Psoas muscle (tissue), 7 donors: ENCODE measurements at regions not wholly inside any gene's neighbourhood (a gene's known extent, or its start where the extent isn't known, plus 50 kb on each side); places are given as distances from the start of the nearest gene placed in this dataset.
"Not testable (repeated sequence)": the region's sequence is repeated elsewhere in the genome, so short reads cannot be mapped to it uniquely, and the experiment has no call there.

ENCODE experiments used
- ATAC-seq, 4 donors: fragments of 200-7000 bp; cut with Tn5 transposase; one replicate each; pipeline ENCODE4 v1.9.1; 2020; ENCODE audit warnings: moderate library complexity in 3 of 4, mild to moderate bottlenecking in 2 of 4
- DNase-seq, 2 donors: peaks; one replicate each; pipeline ENCODE4 v3.0.0-alpha.2; 2020
- H3K27ac ChIP-seq: fragments of 200-600 bp; one replicate; pipeline ENCODE4 v1.8.0; 2022
- H3K27me3 ChIP-seq, 3 donors: fragments of 200-600 bp in 1 of 3; one replicate each; pipeline versions ENCODE4 v1.6.1 to v1.8.0; 2013 to 2022; ENCODE audit warnings: low read length in 2 of 3, mild to moderate bottlenecking in 2 of 3, moderate library complexity in 1 of 3; ENCODE audit not compliant: insufficient read depth in 3 of 3
- H3K36me3 ChIP-seq, 2 donors: fragments of 200-600 bp in 1 of 2; one replicate each; pipeline versions ENCODE4 v1.6.1 to v1.8.0; 2013 to 2022; ENCODE audit warnings: low read depth in 1 of 2, mild to moderate bottlenecking in 1 of 2, moderate library complexity in 1 of 2; ENCODE audit not compliant: insufficient read depth in 1 of 2
- H3K4me1 ChIP-seq: fragments of 200-600 bp; one replicate; pipeline ENCODE4 v1.8.0; 2022
- H3K4me3 ChIP-seq: fragments of 200-600 bp; one replicate; pipeline ENCODE4 v1.8.0; 2022; ENCODE audit warnings: mild to moderate bottlenecking
- H3K9me3 ChIP-seq: fragments of 200-600 bp; one replicate; pipeline ENCODE4 v1.8.0; 2022
- CTCF ChIP-seq: fragments of 200-600 bp; IDR thresholded peaks from one replicate; pipeline ENCODE4 v1.8.0; 2022; ENCODE audit warnings: antibody characterized with exemption
- WGBS, 3 donors: extraction: QIAGEN DNeasy Blood & Tissue Kit; methylation state at CpG; one replicate each; pipeline versions ENCODE4 v1.1.6 to v1.1.7; 2013; 5-methylcytosine and 5-hydroxymethylcytosine counted together
- intact Hi-C, 2 donors: fragments of 100-400 bp; cut with DNase I; formaldehyde crosslinking; loops; one replicate each; pipeline versions ENCODE4 v1.11.0 to v1.14.2; 2022
- donor health status: healthy with polysubstance abuse.
- donor health status: DM: no; HTN: no; CAD: no; lungs with moderate emphysema.
- donor health status: Bipolar disorder and iron deficiency.
- donor health status: healthy.
- donor health status: DM: yes; HTN: yes; CAD: no.
- donor health status: DM: no; HTN: no; CAD: no.
- donor health status: DM: yes; HTN: yes; CAD: no.

GRCh38 chr1:99441299-99442095 is 177.2 kb downstream of the PLPPR4 start:
- DNase-seq: no peak
- Histone ChIP-seq H3K4me3 (no peak overlapping the region), H3K36me3 (no peaks in the 10 kb centered on the region), H3K27ac (no peak overlapping the region), H3K27me3 (no peaks in the 10 kb centered on the region), H3K4me1 (no peaks in the 10 kb centered on the region), H3K9me3 (no peaks in the 10 kb centered on the region)
- 53 to 61% (median 53%) methylated on average over 6 of the region's 6 CpGs for WGBS, 3 donors
- intact Hi-C loops: no loop called here
- TF ChIP-seq CTCF: no peak
- no peak for ATAC-seq

- H3K4me1 ChIP-seq, intact Hi-C loops, H3K27me3 ChIP-seq, H3K27ac ChIP-seq, DNase-seq, ATAC-seq, H3K9me3 ChIP-seq, H3K4me3 ChIP-seq, H3K36me3 ChIP-seq: not testable (repeated sequence)
- 91 to 94% (median 93%) methylated on average over 6 of the region's 6 CpGs for WGBS, 3 donors
These were observed 180.1 kb downstream of the PLPPR4 start for GRCh38 chr1:99444211-99444927.

- no peaks in the 10 kb centered on the region for H3K4me1 ChIP-seq
- TF ChIP-seq CTCF: no peak
- no peaks in the 10 kb centered on the region for H3K27me3 ChIP-seq
- no peak for ATAC-seq
- no peaks in the 10 kb centered on the region for H3K9me3 ChIP-seq
- no peak overlapping the region for H3K4me3 ChIP-seq
- H3K27ac ChIP-seq: no peak overlapping the region
- intact Hi-C loops: no loop called here
- no peaks in the 10 kb centered on the region for H3K36me3 ChIP-seq
- DNase-seq: no peak
These were observed 180.8 kb downstream of the PLPPR4 start for GRCh38 chr1:99445071-99445470.

GRCh38 chr1:99445486-99445885 is 181.2 kb downstream of the PLPPR4 start:
- WGBS, 3 donors: 34 to 43% (median 41%) methylated on average over 1 of the region's 1 CpG
- intact Hi-C loops: no loop called here
- H3K9me3 ChIP-seq: no peaks in the 10 kb centered on the region
- H3K4me1 ChIP-seq: no peaks in the 10 kb centered on the region
- H3K4me3 ChIP-seq: no peak overlapping the region
- H3K27me3 ChIP-seq: no peaks in the 10 kb centered on the region
- ATAC-seq: no peak
- TF ChIP-seq CTCF: no peak
- no peaks in the 10 kb centered on the region for H3K36me3 ChIP-seq
- no peak for DNase-seq
- H3K27ac ChIP-seq: no peak overlapping the region

DNA sequence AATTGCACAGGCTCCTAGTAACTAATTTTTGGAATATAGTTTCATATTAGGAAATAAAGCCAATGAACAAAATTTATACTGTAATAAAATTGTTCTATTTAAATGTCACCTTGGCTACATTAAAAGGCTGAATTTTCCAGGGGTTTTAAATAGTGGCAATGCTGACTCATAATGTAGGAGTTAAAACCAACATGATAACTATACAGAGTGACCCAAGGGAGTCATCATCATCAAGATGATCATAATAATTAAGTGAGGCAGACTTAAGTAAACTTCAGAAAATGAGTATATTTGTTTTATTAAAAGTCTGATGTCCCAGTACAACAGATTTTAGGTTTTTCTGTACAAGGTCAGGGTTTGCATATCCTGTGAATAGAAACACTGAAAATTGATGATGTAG is 183.4 kb downstream of the PLPPR4 start:
- H3K4me1 ChIP-seq: no peaks in the 10 kb centered on the region
- H3K4me3 ChIP-seq: no peak overlapping the region
- no peaks in the 10 kb centered on the region for H3K36me3 ChIP-seq
- intact Hi-C loops: no loop called here
- ATAC-seq: no peak
- no peaks in the 10 kb centered on the region for H3K27me3 ChIP-seq
- TF ChIP-seq CTCF: no peak
- no peaks in the 10 kb centered on the region for H3K9me3 ChIP-seq
- no peak overlapping the region for H3K27ac ChIP-seq
- DNase-seq: no peak
